DMS 273 (cell line): ENCODE measurements at regions not wholly inside any gene's neighbourhood (a gene's known extent, or its start where the extent isn't known, plus 50 kb on each side); places are given as distances from the start of the nearest gene placed in this dataset.

Experiments used
- DNase-seq: peaks from one replicate; lab custom pipeline; 2025; ENCODE audit not compliant: unreplicated experiment; lab: John Stamatoyannopoulos, UW

DNA sequence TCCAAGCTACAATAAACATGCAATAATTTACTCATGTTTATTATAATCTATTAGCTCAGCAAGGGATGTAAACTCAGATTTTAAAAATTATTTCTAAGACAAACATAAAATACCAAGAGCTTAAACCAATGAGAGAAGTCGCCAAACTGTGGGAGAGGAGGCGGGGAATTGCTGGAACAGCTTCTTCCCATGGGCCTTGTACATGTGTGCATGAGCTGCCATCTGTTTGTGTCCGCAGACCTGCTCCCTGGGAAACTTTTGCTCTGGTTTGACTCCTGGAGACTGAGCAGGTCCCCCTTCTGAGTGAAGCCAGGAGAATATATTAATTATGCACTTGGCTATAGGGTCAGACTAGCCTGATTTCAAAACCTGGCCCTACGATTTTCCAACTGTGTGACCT, 655.9 kb upstream of the SOX11 start:
- DNase-seq, result no peak

DNA sequence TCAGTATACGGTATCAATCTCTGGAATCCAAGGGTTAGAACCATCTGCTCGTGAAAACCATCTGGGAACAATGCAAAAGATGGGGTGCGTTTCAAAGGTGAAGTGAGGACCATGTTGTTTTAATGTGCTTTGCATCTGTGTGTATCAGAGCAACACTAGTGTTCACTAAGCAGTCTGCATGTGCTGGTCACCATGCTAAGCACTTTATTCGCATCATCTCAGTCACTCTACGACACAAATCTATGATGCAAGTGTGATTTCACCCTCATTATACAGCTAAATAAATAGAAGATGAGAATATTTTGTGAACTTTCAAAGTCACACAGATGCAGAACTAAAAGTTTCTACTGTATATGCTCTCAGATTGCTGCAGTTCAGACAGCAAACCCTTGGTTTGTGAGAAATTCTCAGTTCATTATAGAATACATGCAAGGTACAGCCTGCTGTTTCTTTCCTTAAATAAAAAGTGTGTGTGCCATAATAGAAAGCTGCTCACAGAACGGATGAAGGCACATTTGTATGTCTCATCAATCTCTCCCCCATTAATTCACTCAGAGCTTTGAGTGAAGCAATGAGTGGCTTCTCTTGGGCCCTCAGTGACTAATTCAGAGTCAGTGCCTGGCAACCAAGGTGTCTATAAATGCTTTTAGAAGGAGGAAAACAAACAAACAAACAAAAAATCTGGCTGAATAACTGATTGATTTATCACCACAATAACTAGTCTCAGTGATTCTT, 652.8 kb upstream of the SOX11 start:
- no peak for DNase-seq

DNA sequence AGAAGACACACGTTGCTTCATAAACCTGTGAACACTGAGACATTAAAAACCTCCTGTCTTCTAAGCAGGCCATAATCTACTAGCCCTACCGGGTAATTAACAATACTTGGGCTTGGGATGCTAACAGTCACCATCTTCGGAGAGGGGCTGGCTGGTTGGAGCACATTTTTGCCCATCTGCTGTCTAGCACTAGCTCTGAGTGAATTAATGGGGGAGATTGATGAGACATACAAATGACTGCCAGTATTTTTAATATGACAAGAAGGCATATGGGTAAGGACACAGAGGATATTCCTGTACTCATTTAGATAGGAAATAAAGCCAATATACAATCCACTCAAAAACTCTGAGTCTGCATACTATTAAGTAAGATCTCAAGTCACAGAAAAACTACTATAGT, 651.6 kb upstream of the SOX11 start:
- DNase-seq, result no peak

DNA sequence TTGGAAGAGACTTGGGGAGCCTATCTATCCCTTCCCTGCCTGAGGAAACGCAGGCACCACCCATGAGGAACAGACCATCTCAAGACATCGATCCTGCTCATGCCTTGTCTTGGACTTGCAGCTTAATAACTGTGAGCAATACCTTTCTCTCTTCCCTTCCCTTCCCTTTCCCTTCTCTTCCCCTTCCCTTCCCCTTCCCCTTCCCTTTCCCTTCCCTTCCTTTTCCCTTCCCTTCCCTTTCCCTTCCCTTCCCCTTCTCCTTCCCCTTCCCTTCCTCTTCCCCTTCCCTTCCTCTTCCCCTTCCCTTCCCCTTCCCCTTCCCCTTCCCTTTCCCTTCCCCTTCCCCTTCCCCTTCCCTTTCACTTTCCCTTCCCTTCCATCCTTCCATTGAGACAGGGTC, 650.7 kb upstream of the SOX11 start:
- DNase-seq, result no peak

DNA sequence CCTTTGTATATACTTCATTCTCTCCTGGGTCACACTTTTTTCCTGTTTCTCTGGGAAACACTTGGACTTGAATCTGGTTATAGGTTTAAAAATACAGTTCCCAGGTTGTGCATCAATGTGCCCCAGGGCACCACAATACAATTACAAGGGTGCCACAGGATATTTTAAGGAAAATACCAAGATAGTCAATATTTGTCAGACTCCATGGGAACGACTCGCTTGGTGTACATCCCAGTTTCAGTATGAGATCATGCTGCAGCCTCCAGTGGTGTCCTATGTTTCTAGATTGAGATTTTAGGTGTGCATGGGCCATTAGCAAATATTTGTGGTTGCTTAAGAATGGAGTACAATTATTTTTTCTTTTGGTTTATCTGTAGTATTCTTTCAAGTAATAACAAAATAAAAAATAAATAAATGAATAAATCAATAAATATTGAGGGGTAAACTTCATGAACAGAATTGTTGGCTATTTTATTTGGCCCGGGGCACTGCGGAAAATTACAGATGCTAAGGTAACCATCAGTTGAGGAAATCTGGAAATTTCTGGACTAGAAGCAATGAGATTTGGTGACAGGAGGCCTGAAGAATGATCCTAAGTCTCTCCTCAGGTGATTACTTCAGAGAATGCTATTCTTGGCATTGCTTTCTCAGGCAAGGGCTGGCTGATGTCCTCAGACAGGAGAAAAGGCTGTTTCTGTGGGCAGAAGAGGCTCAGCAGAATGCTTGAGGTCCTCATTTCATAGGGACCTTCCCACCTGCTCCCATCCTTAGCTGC, 649.3 kb upstream of the SOX11 start:
- no peak for DNase-seq

DNA sequence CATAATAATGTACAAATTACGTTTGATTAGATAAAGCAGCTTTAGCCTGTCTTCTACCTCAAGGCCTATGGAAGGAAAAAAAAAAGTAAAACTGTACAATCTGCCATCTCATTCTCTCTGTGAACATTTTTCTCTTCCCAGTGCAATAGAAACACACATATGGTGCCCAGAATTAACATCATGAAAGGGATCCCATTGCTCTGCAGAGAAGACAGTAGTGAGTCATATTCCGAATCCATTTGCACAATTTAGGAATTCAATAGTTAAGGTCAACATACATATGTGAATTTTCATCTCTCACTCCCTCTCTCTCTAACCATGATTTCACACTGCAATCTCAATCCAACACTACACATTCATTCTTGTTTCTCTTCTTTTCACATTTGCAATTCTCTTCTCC, 640.9 kb upstream of the SOX11 start:
- no peak for DNase-seq

DNA sequence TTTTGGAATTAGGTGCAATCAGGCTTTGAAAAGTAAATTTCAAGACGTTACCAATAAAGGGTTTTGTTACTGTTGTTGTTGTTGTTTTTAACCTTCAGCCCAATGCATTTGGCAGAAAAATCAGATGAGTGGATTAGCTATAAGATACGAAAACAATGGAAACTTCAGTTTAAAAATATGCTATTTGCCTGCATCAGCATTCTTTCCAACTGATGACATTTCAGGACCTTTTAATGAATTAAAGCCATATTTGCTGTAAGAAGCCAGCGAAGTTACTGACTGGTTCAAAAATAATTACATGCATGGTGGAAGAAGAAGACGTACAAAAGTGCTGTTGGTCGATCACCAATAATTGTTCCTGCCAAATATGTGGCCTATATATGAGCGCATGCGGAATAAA, 639.3 kb upstream of the SOX11 start:
- no peak for DNase-seq

DNA sequence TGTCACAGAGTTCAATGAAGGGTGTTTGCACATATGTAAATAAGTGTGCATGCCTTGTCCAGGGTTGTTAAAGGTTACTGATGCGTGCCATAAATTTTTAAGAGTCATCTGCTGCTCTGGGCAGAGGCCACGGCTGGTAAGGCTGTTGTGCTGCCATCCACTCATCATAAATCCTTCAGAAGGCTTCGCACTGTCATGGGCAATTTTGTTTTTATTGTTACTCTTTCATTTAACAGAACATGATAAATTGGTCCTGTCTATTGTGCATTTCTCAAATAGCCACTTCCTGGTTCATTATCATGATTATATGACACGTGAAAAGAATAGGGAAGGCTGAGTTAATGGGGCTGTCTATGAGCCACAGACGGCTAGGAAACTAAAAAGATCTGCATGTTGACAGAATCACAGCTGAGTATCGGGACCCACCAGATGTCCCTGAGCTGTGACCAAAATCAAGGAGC, 634.3 kb upstream of the SOX11 start:
- DNase-seq, result no peak

DNA sequence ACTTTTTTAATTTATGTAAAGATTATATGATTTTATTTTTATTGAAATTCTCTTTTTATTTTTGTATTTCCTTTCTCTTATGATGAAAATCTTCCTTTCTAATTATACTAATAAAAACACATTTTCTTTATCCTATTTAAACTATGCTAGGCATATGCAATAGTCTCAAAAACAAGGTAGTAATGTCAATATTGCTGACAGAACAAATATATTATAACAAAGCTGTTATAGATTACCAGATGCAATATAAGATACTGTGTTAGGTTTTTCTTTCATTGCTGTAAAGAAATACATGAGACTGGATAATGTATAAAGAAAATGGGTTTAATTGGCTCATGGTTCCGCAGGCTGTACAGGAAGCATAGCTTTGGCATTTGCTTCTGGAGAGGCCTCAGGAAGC, 631.2 kb upstream of the SOX11 start:
- no peak for DNase-seq

DNA sequence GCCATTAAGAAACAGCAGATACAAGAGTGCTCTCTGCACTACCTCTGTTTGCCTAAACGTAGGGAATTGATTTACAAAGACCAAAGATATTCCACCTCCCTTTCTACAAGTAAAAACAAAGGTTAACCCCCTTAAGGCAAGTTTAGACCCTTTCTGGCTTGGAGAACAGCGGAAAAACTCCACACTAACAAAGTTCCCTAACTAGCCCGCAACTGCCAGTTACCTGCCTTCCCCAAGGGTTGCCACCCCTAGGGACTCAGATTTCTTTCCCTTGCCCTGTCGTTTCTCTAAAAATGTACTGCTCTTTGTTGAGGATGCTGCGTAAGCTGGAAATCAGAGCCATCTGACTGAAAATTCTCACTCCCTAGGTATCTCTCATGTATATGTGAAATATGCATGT, 627.5 kb upstream of the SOX11 start:
- DNase-seq, result no peak

DNA sequence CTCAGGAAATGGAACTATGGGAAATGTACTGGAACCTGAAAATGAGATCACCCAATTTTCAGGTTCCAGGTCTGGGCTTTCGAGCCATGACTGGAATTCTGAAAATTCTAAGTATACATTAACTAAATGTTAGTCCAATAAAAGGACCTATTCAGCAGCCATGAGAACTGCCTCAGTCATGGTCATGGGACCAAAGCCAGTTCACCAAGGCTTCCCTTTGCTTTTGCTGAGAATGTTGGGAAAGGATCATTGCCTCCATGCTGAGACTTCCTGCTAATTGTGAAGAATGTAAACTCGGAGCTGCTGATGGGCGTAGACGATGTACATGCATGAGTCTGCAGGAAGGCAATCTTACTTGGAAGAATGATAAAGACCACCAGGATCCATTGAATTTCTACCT, 624.4 kb upstream of the SOX11 start:
- DNase-seq, result no peak

DNA sequence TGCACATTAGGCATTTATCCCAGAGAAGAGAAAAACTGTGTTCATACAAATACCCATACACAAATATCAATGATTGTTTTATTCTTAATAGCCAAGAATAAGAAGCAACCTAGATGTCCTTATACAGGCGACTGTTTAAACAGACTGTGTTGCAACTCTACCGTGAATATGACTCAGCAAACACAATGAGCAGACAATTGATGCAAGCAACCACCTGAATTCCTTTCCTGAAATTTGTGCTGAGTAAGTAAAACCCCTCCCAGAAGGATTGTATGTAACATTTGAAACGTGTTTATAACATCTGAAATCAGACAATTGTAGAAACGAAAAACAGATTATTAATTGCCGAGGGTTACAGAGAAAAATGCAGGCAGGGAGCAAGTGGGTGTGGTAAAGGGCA, 621.9 kb upstream of the SOX11 start:
- no peak for DNase-seq

DNA sequence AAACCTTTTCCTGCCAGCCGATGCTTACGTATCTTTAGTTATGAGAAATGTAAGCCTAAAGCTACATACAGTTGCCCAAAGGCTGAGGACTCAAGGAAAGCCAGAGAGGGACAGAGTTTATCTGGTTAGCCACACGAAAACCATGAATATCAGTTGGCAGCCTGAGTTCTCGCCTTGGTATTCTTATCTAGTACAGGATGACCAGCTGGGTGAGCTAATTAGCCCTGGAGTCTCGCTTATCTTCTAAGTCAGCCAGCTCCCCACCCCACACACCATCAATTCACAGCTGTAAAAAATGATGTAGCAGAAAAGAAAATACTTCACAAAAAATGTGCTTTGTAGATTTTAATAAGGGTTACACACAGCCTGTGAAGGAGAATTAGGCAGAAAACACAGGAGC, 617.5 kb upstream of the SOX11 start:
- no peak for DNase-seq

DNA sequence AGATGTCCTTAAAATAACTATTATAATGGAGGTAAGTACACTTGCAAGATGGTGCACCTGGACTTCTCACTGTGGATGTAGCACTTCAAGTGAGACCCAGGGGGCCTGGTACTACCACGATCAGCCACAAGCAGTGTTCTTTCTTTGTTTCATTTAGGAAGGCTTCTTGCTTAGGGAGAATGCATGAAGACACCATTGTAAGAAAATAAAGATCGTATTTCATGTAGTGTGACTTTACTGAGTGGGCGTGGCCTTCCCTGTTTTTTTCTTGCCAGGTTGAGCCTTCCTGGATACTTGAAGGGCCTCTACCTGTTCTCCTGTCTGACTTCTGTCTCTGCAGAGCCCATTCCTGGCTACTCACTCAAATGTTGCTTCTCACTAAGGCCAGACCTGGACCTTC, 615.6 kb upstream of the SOX11 start:
- DNase-seq, result no peak

DNA sequence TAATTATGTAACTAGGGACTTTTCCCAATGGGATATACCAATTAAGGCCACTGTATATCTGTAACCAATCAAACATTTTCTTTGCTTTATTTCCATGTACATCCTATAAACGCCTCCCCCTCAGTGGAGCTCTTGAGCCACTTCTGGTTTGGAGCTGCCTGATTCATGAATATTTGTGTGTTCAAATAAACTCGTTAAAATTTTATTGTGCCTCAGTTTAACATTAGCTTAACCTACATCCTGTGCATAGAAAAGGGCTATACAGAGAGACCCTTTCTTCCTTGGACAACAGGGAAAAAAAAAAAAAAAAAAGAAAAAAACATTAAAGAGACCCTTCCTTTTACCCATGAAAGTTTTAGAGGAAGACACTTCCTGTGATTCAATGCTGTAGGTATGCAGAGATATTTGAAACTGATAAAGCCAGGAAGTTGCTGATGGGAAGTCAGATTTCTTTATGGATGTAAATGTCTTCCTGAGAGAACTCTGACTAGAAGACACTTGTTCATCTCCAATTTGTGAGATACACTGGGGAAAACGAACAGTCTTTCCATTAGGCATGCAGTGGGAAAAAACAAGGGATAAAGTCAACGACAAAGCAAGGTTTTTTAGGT, 614.6 kb upstream of the SOX11 start:
- DNase-seq, result peak; percentile 2

DNA sequence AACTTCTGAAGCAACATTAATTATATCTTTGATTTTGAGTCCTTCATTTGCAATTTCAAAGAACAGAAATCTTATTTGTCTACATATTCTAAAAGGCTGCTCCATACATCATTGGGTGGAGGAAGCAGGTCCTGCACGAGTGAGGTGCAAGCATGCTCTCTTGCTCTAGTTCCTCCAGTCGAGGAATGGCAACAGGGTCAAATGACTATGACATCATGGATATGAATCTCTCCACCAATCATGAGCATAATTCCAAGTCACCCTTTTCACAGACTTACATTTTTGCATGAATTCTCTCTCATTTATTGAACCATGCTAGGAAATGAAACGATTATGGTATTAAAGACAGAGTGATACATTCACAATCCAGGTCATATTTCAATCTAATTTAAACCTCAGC, 608.8 kb upstream of the SOX11 start:
- no peak for DNase-seq

DNA sequence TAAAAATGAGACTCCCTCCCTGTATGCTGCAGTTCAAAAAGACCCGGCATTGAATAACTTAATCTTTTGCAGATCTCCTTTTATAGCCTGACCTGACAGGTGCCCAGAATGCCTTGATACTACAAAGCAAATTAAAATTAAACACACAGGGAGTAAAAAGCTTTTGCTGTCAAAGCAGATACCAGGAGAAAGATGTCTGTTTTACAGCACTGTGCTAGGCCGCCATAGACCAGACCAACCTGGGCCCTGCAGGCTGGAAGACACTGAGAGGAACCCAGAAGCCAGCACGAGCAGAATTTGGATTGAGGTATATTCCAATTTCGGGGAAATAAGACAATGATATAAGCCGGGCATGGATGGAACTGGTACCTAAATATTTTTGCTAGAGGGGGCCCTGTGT, 602.8 kb upstream of the SOX11 start:
- DNase-seq, result no peak

DNA sequence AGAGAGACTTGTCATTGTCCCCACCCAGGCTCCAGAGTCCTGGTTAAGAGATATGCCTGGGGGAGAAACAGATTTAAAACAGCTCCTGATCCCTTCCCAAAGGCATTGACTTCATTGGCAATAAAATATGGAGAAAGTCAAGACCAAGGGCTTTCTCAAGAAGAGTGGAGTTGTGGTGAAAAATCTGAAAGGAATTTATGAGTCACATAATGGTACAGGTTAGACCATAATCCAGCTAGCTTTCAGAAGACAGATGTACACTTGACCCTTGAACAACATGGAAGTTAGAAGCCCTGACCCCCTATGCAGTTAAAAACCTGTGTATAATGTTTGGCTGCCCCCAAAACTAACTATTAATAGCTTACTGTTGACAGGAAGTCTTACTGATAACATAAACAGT, 599.1 kb upstream of the SOX11 start:
- no peak for DNase-seq

DNA sequence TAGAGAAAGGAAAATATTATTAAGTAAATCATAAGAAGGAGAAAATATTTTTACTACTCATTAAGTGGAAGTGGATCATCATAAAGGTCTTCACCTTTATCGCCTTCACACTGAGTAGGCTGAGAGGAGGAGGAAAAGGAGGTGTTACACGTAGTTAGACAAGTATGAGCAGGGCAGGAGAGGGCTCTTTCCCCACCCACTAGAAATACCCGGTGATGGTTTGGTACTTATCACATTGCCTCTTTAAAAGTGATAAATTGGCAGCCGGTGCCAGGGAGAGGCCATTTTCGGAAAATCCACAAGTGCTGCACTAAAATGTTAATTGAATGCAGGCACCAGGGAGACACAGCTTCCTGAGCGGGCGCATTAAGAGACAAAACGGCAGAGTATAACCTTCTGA, 598.7 kb upstream of the SOX11 start:
- DNase-seq, result no peak

DNA sequence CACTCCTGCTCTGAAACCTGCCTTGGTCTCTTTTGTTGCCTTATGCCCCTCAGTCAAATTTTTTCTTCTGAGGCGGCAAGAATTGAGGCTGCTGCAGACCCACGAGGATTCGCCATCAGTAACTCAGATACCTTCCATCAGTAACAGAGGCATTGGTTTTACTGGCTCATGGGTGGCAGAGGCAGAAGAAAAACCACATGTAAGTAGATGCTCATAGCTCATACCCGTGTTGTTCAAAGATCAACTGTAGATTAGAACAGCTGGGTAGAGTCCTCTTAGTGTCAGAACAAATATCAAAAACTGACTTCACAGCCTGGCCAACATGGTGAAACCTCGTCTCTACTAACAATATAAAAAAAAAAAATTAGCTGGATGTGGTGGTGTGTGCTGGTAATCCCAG, 598.0 kb upstream of the SOX11 start:
- DNase-seq, result no peak

DNA sequence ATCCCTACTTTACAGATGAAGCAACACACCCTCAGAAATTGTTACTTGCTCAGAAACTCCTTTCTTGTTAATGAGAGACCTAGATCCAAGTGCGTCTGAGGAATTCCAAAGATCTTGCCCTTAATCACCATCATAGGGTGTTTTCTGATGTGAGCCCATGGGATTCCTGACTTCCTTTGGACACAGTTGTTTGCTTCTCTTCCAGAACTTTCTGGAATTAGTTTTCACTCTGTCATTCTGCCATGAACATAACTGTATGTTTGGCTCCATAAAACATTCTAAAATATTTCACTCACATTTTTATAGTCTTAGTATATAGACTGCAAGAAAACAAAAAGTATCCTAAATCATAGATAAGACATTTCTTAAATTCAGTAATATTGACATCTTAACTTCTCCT, 593.9 kb upstream of the SOX11 start:
- no peak for DNase-seq

DNA sequence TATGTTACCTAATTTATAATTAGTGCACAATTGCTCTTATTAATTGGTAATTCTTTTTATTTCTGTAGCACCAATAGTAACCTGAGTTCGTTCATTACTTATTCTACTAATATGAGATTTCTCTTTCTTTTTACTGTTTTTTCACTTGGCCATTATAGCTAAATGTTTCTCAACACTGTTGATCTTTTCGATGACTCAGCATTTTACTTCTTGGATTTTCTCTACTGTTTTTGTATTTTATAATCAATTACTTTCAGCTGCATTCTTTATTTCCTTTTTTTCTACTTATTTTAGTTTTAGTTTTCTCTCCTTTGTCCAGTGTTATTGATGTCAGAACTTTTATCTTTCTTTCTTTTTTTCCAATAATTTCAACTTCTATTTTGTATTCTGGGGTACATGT, 589.4 kb upstream of the SOX11 start:
- DNase-seq, result no peak
